Mesodermal cell (in vitro differentiated cells): ENCODE measurements at regions not wholly inside any gene's neighbourhood (a gene's known extent, or its start where the extent isn't known, plus 50 kb on each side); places are given as distances from the start of the nearest gene placed in this dataset.

ENCODE experiments used
- H3K27ac ChIP-seq: 2 replicates; pipeline ENCODE4 v1.7.0; 2013; ENCODE audit warnings: mild to moderate bottlenecking, low read depth, low read length, moderate library complexity; ENCODE audit not compliant: severe bottlenecking
- H3K36me3 ChIP-seq: 2 replicates; pipeline ENCODE4 v1.7.1; 2013; ENCODE audit warnings: mild to moderate bottlenecking, low read length, moderate library complexity; ENCODE audit not compliant: control insufficient read depth, insufficient read depth
- H3K4me1 ChIP-seq: one replicate; pipeline ENCODE4 v1.7.1; 2013; ENCODE audit warnings: mild to moderate bottlenecking, low read length; ENCODE audit not compliant: insufficient read depth, control insufficient read depth, poor library complexity, severe bottlenecking
- H3K4me3 ChIP-seq: 2 replicates; pipeline ENCODE4 v1.7.0; 2013; ENCODE audit warnings: low read length, control low read depth, mild to moderate bottlenecking; ENCODE audit not compliant: insufficient read depth, poor library complexity, severe bottlenecking; ENCODE audit errors: extremely low read depth
- H3K9me3 ChIP-seq: 2 replicates; pipeline ENCODE4 v1.7.1; 2013; ENCODE audit warnings: mild to moderate bottlenecking, low read length, moderate library complexity; ENCODE audit not compliant: control insufficient read depth
- WGBS, 2 experiments: methylation state at CpG; one replicate each; pipeline ENCODE4 v1.1.5; 2013; ENCODE audit warnings: missing lambda C conversion rate in 2 of 2; ENCODE audit not compliant: insufficient coverage in 2 of 2; 5-methylcytosine and 5-hydroxymethylcytosine counted together

DNA sequence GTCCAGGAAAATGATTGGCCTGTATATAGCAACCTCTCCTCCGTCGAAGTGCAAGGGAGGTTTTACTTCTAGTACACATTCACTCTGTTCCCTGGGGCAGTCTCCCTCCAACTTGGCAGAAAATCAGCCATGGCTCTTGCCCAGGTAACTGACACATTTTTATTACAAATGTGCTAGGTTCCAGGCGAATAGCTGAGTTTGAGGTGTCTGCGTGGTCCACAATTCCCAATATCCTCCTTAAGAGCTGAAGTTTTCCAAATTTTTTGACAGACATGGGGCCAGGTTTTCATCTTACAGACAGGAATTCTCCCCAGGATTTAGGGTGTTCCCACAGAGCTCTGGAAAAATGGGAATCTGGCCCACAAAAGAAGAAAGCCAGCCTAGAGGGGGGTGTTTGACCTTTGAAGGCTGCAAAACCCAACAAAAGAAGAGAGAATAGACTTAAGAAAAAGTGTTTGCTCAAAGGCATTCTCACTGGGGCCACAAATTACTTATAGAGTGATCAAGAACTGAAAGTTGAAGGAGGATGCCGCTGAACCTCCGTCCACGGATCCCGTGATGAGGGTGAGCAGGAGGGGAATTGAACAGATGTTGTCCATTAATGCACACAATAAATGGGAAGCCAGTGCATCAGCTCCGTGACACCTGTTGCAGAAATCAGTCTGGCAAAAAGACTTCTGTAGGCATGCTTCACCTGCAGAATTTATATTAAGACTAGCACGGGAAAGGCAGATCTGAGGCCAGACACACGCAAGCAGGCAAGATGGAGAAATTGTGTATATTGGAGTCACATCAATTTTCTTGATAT is 242.3 kb upstream of the COPS8 start:
- Histone ChIP-seq H3K4me3 (no peak overlapping the region), H3K9me3 (peaks cover 7% of the 10 kb centered on the region), H3K4me1 (peaks cover 3% of the 10 kb centered on the region), H3K36me3 (no peaks in the 10 kb centered on the region), H3K27ac (no peak overlapping the region)
- 86 to 95% methylated on average over 9 to 10 of the region's 11 CpGs for WGBS, 2 experiments

DNA sequence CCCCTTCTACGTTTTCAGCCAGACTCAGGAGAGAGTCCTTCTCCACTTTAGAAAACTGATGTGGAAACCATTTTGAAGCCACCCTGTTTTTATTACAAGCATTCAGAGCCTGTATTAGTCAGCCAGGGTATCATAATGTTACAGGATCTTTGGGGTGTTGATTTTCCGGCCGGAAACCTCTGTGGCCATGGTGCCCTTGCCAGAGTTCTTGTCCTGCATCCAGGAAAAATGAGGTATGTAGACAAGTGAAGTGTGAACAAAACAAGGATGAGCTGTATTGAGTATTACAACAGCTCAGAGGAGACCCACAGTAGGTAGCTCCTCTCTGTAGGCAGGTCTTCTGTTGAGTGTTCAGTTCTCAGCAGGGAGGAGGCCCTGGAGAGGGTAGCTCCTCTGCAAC is 241.0 kb upstream of the COPS8 start:
- Histone ChIP-seq H3K4me3 (no peak overlapping the region), H3K27ac (no peak overlapping the region), H3K36me3 (no peaks in the 10 kb centered on the region), H3K4me1 (peaks cover 3% of the 10 kb centered on the region), H3K9me3 (peaks cover 7% of the 10 kb centered on the region)
- 88% methylated on average over 3 of the region's 3 CpGs; no CpG with 5 or more reads in 1 of the 2 experiments for WGBS, 2 experiments

DNA sequence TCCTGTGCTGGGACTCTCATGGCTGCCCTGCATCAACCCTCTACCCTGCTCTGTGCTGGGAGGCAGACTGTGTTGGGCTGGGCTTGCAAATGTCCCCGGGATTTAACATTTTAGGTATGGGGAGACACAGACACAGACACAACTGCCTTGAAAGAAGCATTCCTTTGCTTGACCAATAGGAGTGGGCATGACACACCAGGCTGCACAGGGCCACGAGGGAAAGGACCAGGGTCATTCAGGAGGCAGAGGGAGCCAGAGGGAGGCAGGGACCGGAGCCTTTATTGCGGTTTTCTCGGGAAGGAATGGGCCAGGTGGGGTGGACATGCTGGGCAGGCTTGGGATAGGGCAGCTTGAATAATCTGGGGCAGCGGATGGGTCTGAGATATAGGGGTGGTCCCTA is 238.7 kb upstream of the COPS8 start:
- Histone ChIP-seq H3K4me1 (peaks cover 3% of the 10 kb centered on the region), H3K27ac (no peak overlapping the region)

DNA sequence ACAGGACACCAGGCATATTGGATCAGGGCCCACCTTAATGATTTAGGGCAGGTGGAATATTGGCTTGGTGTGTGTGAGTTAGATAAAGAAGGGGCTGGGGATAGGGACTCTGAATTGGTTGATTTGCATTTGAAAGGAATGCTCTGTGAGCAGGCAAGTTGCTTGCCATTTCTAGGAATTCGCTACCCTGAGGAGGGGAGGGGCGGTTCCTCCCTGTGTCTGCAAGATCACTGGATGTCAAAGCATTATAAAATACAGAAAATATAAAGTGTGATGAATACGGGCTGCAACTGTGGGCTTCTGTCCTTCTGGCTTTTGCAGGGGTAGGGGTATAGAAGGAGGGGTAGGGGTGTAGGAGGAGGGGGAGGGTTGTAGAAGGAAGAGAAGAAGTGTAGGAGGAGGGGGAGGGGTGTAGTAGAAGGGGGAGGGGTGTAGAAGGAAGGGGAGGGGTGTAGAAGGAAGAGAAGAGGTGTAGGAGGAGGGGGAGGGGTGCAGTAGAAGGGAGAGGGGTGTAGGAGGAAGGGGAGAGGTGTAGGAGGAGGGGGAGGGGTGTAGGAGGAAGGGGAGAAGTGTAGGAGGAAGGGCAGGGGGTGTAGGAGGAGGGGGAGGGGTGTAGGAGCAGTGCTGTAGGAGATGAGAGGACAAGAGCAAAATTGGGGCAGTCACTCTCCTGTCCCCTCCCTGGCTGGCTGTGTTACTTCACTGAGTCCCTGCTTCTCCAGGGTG is 238.0 kb upstream of the COPS8 start:
- WGBS, 2 experiments = 40% methylated on average over 1 of the region's 3 CpGs; no CpG with 5 or more reads in 1 of the 2 experiments
- Histone ChIP-seq H3K27ac (no peak overlapping the region), H3K36me3 (no peaks in the 10 kb centered on the region), H3K4me3 (no peak overlapping the region), H3K4me1 (peaks cover 3% of the 10 kb centered on the region), H3K9me3 (peaks cover 7% of the 10 kb centered on the region)

More for the DNA sequence above, 238.7 kb upstream of the COPS8 start:
- peaks cover 7% of the 10 kb centered on the region for H3K9me3 ChIP-seq
- no peaks in the 10 kb centered on the region for H3K36me3 ChIP-seq
- no peak overlapping the region for H3K4me3 ChIP-seq
- WGBS, 2 experiments = 16 to 50% methylated on average over 2 to 6 of the region's 6 CpGs

DNA sequence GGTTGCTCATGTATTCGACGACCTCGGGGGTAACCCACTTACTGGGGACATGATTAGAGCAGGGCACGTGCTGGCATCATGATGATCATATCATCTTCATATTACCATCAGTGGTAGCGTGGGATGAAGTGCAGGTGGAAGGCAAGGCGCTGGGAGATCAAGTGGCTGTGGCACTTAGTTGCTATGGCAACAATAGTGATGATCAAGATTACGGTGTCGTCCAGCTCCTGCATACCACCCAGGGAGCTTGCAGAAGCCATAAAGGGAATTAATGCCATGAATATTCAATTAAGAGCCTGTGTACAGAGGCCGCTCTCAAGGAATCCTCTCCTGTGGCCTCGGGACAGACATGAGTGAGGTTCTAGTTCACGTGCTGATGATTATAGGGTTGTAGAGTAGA is 237.2 kb upstream of the COPS8 start:
- H3K4me1 ChIP-seq = peaks cover 3% of the 10 kb centered on the region
- peaks cover 7% of the 10 kb centered on the region for H3K9me3 ChIP-seq
- no peaks in the 10 kb centered on the region for H3K36me3 ChIP-seq
- no peak overlapping the region for H3K4me3 ChIP-seq
- WGBS, 2 experiments = 71 to 80% methylated on average over 7 to 8 of the region's 11 CpGs
- no peak overlapping the region for H3K27ac ChIP-seq

DNA sequence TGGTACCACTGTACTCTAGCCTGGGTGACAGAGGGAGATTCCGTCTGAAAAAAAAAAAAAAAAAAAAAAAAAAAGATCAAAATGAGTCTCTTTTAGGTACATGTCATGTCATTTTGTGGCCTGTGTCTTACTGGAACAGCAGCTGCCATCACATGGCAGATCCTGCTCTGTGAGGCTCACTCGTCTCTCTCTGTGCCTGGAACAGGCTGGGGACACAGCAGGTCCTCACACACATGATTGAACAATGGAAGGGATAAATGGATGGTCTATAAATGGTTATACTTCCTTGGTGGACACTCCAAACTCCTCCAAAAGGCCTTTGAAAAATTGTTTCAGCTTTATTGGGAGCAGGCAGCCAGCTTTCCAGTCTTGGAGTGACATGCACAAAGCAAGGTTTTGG is 236.2 kb upstream of the COPS8 start:
- Histone ChIP-seq H3K9me3 (peaks cover 7% of the 10 kb centered on the region), H3K27ac (no peak overlapping the region), H3K36me3 (no peaks in the 10 kb centered on the region), H3K4me3 (no peak overlapping the region), H3K4me1 (peaks cover 7% of the 10 kb centered on the region)
- 86% methylated on average over 1 of the region's 2 CpGs; no CpG with 5 or more reads in 1 of the 2 experiments for WGBS, 2 experiments

DNA sequence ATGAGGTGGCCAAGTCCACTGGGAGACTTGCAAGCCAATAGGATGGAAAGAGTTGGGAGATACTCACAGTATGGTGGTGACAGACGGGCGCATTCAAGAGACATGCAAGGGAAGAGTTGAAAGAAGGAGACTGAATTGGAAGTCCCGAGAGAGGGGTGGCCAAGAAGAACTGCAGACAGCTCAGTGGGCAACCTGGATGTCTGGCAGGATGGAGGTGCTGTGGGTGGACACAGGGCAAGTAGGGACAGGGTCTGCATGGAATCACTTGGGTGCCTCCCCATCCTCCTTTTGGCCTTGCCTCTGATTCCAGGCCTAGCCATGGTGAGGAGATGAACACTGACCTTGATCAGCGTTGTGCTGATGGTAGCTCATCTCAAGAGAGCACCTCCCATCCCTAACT is 235.7 kb upstream of the COPS8 start:
- Histone ChIP-seq H3K36me3 (no peaks in the 10 kb centered on the region), H3K9me3 (peaks cover 7% of the 10 kb centered on the region), H3K4me1 (peaks cover 7% of the 10 kb centered on the region), H3K4me3 (no peak overlapping the region), H3K27ac (no peak overlapping the region)
- 88 to 92% methylated on average over 3 of the region's 4 CpGs for WGBS, 2 experiments

DNA sequence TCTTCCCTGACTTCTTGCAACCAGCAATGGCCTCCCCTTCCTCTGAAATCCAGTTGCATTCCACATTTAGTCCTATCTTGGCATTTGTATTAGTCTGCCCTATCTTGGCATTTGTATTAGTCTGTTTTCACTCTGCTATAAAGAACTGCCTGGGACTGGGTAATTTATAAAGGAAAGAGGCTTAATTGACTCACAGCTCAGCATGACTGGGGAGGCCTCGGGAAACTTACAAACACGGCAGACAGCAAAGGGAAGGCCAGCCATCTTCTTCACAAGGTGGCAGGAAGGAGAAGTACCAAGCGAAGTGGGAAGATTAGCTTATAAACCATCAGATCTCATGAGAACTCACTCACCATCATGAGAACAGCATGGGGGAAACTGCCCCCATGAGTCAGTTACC is 234.5 kb upstream of the COPS8 start:
- WGBS, 2 experiments = 81 to 85% methylated on average over 2 of the region's 3 CpGs
- no peak overlapping the region for H3K27ac ChIP-seq
- H3K9me3 ChIP-seq = no peaks in the 10 kb centered on the region
- H3K36me3 ChIP-seq = no peaks in the 10 kb centered on the region
- peaks cover 7% of the 10 kb centered on the region for H3K4me1 ChIP-seq
- no peak overlapping the region for H3K4me3 ChIP-seq

DNA sequence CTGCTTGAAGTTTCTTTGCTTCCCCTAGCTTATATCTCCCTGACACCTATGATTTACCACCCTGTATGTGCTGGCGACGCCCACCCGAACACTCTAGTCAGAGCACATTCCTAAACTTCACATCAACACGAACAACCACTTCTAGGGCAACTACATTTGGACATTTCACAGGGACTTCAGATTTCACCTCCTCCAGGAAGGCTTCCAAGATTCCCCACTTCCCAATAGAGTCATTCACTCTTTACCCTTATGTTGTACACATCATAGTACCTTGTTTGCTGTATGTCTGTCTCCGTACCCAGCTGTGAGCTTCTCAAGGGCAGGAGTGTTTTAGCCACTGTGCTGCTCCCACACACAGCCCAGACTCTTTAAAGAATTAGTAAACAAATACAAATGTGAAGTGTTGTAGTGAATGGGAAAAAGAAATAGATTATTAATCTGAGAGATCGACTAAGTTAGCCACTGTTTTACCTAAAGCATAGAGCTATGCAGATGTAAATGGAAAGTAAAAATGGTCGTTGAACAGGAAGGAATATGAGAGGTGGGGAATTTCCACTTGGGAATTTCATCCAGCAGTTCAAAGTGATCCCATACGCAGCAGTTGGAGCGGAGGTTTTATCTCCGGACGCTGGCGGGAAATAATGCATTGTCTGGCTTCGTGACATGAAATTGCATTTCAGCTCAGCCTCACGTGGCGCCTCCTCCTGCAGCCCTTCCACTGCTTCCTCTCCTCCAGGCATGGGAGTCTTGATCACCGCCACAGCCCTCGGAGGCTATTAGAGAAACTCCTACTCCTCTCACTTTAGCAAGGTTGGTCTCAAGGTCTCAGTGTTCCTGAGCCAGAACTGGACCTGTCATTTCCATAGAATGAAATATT is 233.4 kb upstream of the COPS8 start:
- H3K36me3 ChIP-seq = no peaks in the 10 kb centered on the region
- no peak overlapping the region for H3K4me3 ChIP-seq
- no peak overlapping the region for H3K27ac ChIP-seq
- H3K4me1 ChIP-seq = peaks cover 14% of the 10 kb centered on the region
- no peaks in the 10 kb centered on the region for H3K9me3 ChIP-seq
- WGBS, 2 experiments = 93% methylated on average over 16 of the region's 17 CpGs

DNA sequence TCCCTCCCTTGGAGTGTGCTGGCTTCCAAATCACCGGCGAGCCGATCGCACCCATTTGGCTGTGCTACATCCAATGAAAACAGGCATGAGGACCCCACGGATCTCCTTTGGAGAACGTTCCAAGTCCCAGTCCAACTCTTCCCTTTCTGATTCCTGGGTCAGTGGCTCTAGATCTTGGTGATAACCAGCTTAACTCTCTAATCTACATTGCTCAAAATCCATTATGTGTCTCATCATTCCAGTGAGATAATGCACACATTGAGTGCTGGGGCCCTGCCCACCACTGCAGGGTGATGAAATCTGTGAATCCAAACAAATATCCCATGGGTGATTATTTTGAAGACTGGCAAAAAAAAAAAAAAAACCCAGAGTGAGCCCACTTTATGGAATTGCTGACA is 232.7 kb upstream of the COPS8 start:
- no peak overlapping the region for H3K4me3 ChIP-seq
- H3K36me3 ChIP-seq = no peaks in the 10 kb centered on the region
- H3K9me3 ChIP-seq = no peaks in the 10 kb centered on the region
- 93 to 98% methylated on average over 6 of the region's 6 CpGs for WGBS, 2 experiments
- no peak overlapping the region for H3K27ac ChIP-seq
- H3K4me1 ChIP-seq = peaks cover 17% of the 10 kb centered on the region
